OCI-LY3 (cell line): ENCODE measurements at regions not wholly inside any gene's neighbourhood (a gene's known extent, or its start where the extent isn't known, plus 50 kb on each side); places are given as distances from the start of the nearest gene placed in this dataset.

ENCODE experiments used
- EZH2phosphoT487 ChIP-seq: fragments of 200-600 bp; shearing (Covaris generic); IDR thresholded peaks from 2 replicates; pipeline ENCODE4 v1.6.1; 2018; ENCODE audit warnings: antibody characterized with exemption, mixed run types, low read depth
- TF ChIP-seq, protein P1 (sequence below): fragments of 200-600, 300-600 bp; sonication (generic); IDR thresholded peaks from 2 replicates; pipeline ENCODE4 v1.5.1; 2014; ENCODE audit warnings: antibody characterized with exemption, low read length, low read depth

DNA sequence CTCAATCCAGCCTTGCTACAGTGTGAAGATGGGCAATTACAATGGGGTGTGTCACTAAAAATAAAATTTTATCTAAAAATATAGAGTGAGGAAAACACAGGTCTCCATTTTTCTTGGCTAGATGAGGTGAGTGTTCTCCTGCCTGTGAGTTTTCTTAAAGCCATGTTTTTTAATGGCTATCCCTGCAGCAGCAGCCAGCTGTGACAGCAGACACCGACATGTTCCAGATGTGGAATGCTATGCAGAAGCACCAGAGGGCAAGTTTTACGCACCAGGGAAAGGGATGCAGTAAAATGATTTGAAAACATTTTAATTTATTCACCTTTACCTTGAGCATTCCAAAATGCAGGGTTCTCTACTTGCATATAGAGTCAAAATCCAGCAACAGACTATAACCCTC lies 577.0 kb upstream of the STXBP6 start:
- TF ChIP-seq, protein P1, sequence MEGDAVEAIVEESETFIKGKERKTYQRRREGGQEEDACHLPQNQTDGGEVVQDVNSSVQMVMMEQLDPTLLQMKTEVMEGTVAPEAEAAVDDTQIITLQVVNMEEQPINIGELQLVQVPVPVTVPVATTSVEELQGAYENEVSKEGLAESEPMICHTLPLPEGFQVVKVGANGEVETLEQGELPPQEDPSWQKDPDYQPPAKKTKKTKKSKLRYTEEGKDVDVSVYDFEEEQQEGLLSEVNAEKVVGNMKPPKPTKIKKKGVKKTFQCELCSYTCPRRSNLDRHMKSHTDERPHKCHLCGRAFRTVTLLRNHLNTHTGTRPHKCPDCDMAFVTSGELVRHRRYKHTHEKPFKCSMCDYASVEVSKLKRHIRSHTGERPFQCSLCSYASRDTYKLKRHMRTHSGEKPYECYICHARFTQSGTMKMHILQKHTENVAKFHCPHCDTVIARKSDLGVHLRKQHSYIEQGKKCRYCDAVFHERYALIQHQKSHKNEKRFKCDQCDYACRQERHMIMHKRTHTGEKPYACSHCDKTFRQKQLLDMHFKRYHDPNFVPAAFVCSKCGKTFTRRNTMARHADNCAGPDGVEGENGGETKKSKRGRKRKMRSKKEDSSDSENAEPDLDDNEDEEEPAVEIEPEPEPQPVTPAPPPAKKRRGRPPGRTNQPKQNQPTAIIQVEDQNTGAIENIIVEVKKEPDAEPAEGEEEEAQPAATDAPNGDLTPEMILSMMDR = no peak
- no peak for TF ChIP-seq EZH2phosphoT487
